H9 (cell line): ENCODE measurements at regions not wholly inside any gene's neighbourhood (a gene's known extent, or its start where the extent isn't known, plus 50 kb on each side); places are given as distances from the start of the nearest gene placed in this dataset.

ENCODE experiments used
- DNase-seq: peaks from one replicate; pipeline ENCODE4 v3.0.0-alpha.2; 2017
- H2AFZ ChIP-seq: one replicate; pipeline ENCODE4 v1.6.1; 2013; ENCODE audit warnings: mild to moderate bottlenecking, low read length, control low read depth, moderate library complexity
- H2AK5ac ChIP-seq: 2 replicates; pipeline ENCODE4 v1.6.1; 2013; ENCODE audit warnings: low read length, control low read depth, mixed read lengths; ENCODE audit not compliant: insufficient read length
- H2BK120ac ChIP-seq: one replicate; pipeline ENCODE4 v1.6.1; 2013; ENCODE audit warnings: low read depth, mild to moderate bottlenecking, low read length, control low read depth, inconsistent platforms; ENCODE audit not compliant: poor library complexity, severe bottlenecking
- H2BK12ac ChIP-seq: 2 replicates; pipeline ENCODE4 v1.6.1; 2013; ENCODE audit warnings: low read length, control low read depth, mixed read lengths, low read depth; ENCODE audit not compliant: insufficient read length
- H2BK15ac ChIP-seq: 2 replicates; pipeline ENCODE4 v1.6.1; 2013; ENCODE audit warnings: low read depth, low read length, control low read depth
- H2BK20ac ChIP-seq: one replicate; pipeline ENCODE4 v1.6.1; 2013; ENCODE audit warnings: low read depth, mild to moderate bottlenecking, low read length, control low read depth, inconsistent platforms; ENCODE audit not compliant: poor library complexity, severe bottlenecking
- H2BK5ac ChIP-seq: 2 replicates; pipeline ENCODE4 v1.6.1; 2013; ENCODE audit warnings: low read length, control low read depth, mixed read lengths; ENCODE audit not compliant: insufficient read length
- H3K14ac ChIP-seq: 2 replicates; pipeline ENCODE4 v1.6.1; 2013; ENCODE audit warnings: low read length, control low read depth; ENCODE audit not compliant: insufficient read depth
- H3K18ac ChIP-seq: 2 replicates; pipeline ENCODE4 v1.6.1; 2013; ENCODE audit warnings: low read depth, mild to moderate bottlenecking, mixed read lengths, low read length, control low read depth; ENCODE audit not compliant: insufficient read length
- H3K23ac ChIP-seq: 2 replicates; pipeline ENCODE4 v1.6.1; 2013; ENCODE audit warnings: low read length, control low read depth, mixed read lengths, low read depth; ENCODE audit not compliant: insufficient read length
- H3K23me2 ChIP-seq: 2 replicates; pipeline ENCODE4 v1.6.1; 2013; ENCODE audit warnings: low read depth, mild to moderate bottlenecking, mixed read lengths, low read length, control low read depth; ENCODE audit not compliant: insufficient read length, poor library complexity, severe bottlenecking
- H3K27ac ChIP-seq: 2 replicates; pipeline ENCODE4 v1.5.1; 2013; ENCODE audit warnings: low read length, control low read depth, mixed read lengths, low read depth; ENCODE audit not compliant: insufficient read length
- H3K27me3 ChIP-seq: 2 replicates; pipeline ENCODE4 v1.6.1; 2013; ENCODE audit warnings: low read length, control low read depth, inconsistent platforms; ENCODE audit not compliant: insufficient read depth
- H3K4ac ChIP-seq: 2 replicates; pipeline ENCODE4 v1.6.1; 2013; ENCODE audit warnings: low read depth, mild to moderate bottlenecking, control low read depth, inconsistent platforms, low read length, moderate library complexity
- H3K4me1 ChIP-seq: 2 replicates; pipeline ENCODE4 v1.6.1; 2013; ENCODE audit warnings: low read length, control low read depth, inconsistent platforms; ENCODE audit not compliant: insufficient read depth
- H3K4me2 ChIP-seq: 2 replicates; pipeline ENCODE4 v1.6.1; 2013; ENCODE audit warnings: low read length, control low read depth, mixed read lengths; ENCODE audit not compliant: insufficient read length, insufficient read depth
- H3K56ac ChIP-seq: 2 replicates; pipeline ENCODE4 v1.6.1; 2013; ENCODE audit warnings: low read depth, mild to moderate bottlenecking, mixed read lengths, low read length, control low read depth; ENCODE audit not compliant: insufficient read length
- H3K79me1 ChIP-seq: 2 replicates; pipeline ENCODE4 v1.6.1; 2013; ENCODE audit warnings: low read depth, mild to moderate bottlenecking, moderate library complexity, low read length, control low read depth, inconsistent platforms; ENCODE audit not compliant: insufficient read depth, poor library complexity, severe bottlenecking
- H3K79me2 ChIP-seq: 2 replicates; pipeline ENCODE4 v1.6.1; 2013; ENCODE audit warnings: low read length, control low read depth, inconsistent platforms; ENCODE audit not compliant: insufficient read depth
- H3K9ac ChIP-seq: 2 replicates; pipeline ENCODE4 v1.6.1; 2013; ENCODE audit warnings: low read length, control low read depth, mixed read lengths; ENCODE audit not compliant: insufficient read length; ENCODE audit errors: extremely low read depth
- H3K9me3 ChIP-seq: one replicate; pipeline ENCODE4 v1.6.1; 2013; ENCODE audit warnings: low read depth, low read length, inconsistent platforms; ENCODE audit not compliant: control insufficient read depth
- H3T11ph ChIP-seq: one replicate; pipeline ENCODE4 v1.6.1; 2013; ENCODE audit warnings: mild to moderate bottlenecking, low read length, control low read depth, inconsistent platforms
- H4K20me1 ChIP-seq: one replicate; pipeline ENCODE4 v1.6.1; 2013; ENCODE audit not compliant: control insufficient read depth, insufficient read length, insufficient read depth
- H4K5ac ChIP-seq: 2 replicates; pipeline ENCODE4 v1.6.1; 2013; ENCODE audit warnings: low read depth, mild to moderate bottlenecking, mixed read lengths, low read length, control low read depth; ENCODE audit not compliant: insufficient read length
- H4K8ac ChIP-seq: replicated peaks from 2 replicates; pipeline ENCODE4 v1.6.1; 2013; ENCODE audit warnings: low read length, control low read depth, mixed read lengths, low read depth; ENCODE audit not compliant: insufficient read length
- H4K91ac ChIP-seq: 2 replicates; pipeline ENCODE4 v1.6.1; 2013; ENCODE audit warnings: low read depth, mild to moderate bottlenecking, moderate library complexity, mixed read lengths, low read length, control low read depth; ENCODE audit not compliant: insufficient read length
- H3K27ac Mint-ChIP-seq, 3 experiments: 2 replicates in 2 of 3; 3 replicates in 1 of 3; pipeline ENCODE4 v1.8.0; 2020 to 2021; ENCODE audit warnings: mixed read lengths in 3 of 3, mild to moderate bottlenecking in 1 of 3, moderate library complexity in 1 of 3
- H3K27me3 Mint-ChIP-seq: 2 replicates; pipeline ENCODE4 v1.8.0; 2021; ENCODE audit warnings: low read depth, mild to moderate bottlenecking, moderate library complexity, mixed read lengths
- H3K36me3 Mint-ChIP-seq, 3 experiments: 2 replicates in 2 of 3; 3 replicates in 1 of 3; pipeline ENCODE4 v1.8.0; 2020 to 2021; ENCODE audit warnings: low read depth in 3 of 3, mixed read lengths in 3 of 3; ENCODE audit not compliant: insufficient read depth in 1 of 3
- H3K4me1 Mint-ChIP-seq, 2 experiments: 2 replicates each; pipeline ENCODE4 v1.8.0; 2020; ENCODE audit warnings: mixed read lengths in 2 of 2
- H3K4me3 Mint-ChIP-seq, 2 experiments: 2 replicates in 1 of 2; 3 replicates in 1 of 2; pipeline ENCODE4 v1.8.0; 2020 to 2021; ENCODE audit warnings: mild to moderate bottlenecking in 2 of 2, mixed read lengths in 2 of 2, moderate library complexity in 1 of 2
- H3K9me3 Mint-ChIP-seq, 2 experiments: 2 replicates in 1 of 2; 3 replicates in 1 of 2; pipeline ENCODE4 v1.8.0; 2020; ENCODE audit warnings: mild to moderate bottlenecking in 2 of 2, mixed read lengths in 2 of 2, moderate library complexity in 1 of 2
- CTCF ChIP-seq: fragments of 200-600 bp; sonication (generic); conservative IDR thresholded peaks from 3 replicates; pipeline ENCODE4 v1.8.0; 2021; ENCODE audit warnings: antibody characterized with exemption, mild to moderate bottlenecking
- WGBS: extraction: QIAGEN DNeasy Blood & Tissue Kit; methylation state at CpG from one replicate; pipeline ENCODE4 v1.1.7; 2013; ENCODE audit warnings: missing lambda C conversion rate, low lambda C conversion rate, mixed read lengths; ENCODE audit not compliant: insufficient read length; ENCODE audit errors: extremely low coverage; 5-methylcytosine and 5-hydroxymethylcytosine counted together

GRCh38 chr3:168815946-168816345, 720.2 kb upstream of the GOLIM4 start:
- no peaks in the 10 kb centered on the region for H3K79me1 ChIP-seq
- no peak overlapping the region for H3K56ac ChIP-seq
- no CpG with 5 or more reads among the region's 2 CpGs for WGBS
- no peak overlapping the region for H3K4me2 ChIP-seq
- peaks cover 48 to 56% of the 10 kb centered on the region in 2 experiments for H3K4me1 Mint-ChIP-seq
- no peak overlapping the region for H3K9ac ChIP-seq
- no peak overlapping the region for H2BK120ac ChIP-seq
- H2AFZ ChIP-seq, result no peak overlapping the region
- no peak overlapping the region for H3K27ac ChIP-seq
- no peak overlapping the region for H4K8ac ChIP-seq
- no peaks in the 10 kb centered on the region for H3K9me3 ChIP-seq
- no peak for TF ChIP-seq CTCF
- no peaks in the 10 kb centered on the region for H3K79me2 ChIP-seq
- peaks cover 10% of the 10 kb centered on the region for H3K4me1 ChIP-seq
- no peak overlapping the region for H3K4me3 Mint-ChIP-seq
- H3T11ph ChIP-seq, result no peak overlapping the region
- no peaks in the 10 kb centered on the region for H3K9me3 Mint-ChIP-seq
- no peaks in the 10 kb centered on the region for H3K23me2 ChIP-seq
- no peak overlapping the region for H4K91ac ChIP-seq
- no peak overlapping the region for H3K4ac ChIP-seq
- H3K27ac Mint-ChIP-seq, result peak overlapping the region; percentile 19 to 91 (median 75); a peak in 5 of 7 replicates
- no peaks in the 10 kb centered on the region for H4K20me1 ChIP-seq
- no peaks in the 10 kb centered on the region for H3K27me3 ChIP-seq
- H3K23ac ChIP-seq, result no peak overlapping the region
- no peak overlapping the region for H2BK20ac ChIP-seq
- H2BK12ac ChIP-seq, result no peak overlapping the region
- no peak overlapping the region for H2BK5ac ChIP-seq
- no peak overlapping the region for H3K14ac ChIP-seq
- no peak overlapping the region for H2AK5ac ChIP-seq
- no peak for DNase-seq
- H3K36me3 Mint-ChIP-seq, result no peaks in the 10 kb centered on the region
- no peak overlapping the region for H4K5ac ChIP-seq
- no peaks in the 10 kb centered on the region for H3K27me3 Mint-ChIP-seq
- H3K18ac ChIP-seq, result no peak overlapping the region
- no peak overlapping the region for H2BK15ac ChIP-seq
